Left hindlimb (tissue), 1 donor: ENCODE measurements at regions not wholly inside any gene's neighbourhood (a gene's known extent, or its start where the extent isn't known, plus 50 kb on each side); places are given as distances from the start of the nearest gene placed in this dataset.

Experiments used
- DNase-seq: peaks from one replicate; pipeline ENCODE4 v3.0.0-alpha.2; 2018

DNA sequence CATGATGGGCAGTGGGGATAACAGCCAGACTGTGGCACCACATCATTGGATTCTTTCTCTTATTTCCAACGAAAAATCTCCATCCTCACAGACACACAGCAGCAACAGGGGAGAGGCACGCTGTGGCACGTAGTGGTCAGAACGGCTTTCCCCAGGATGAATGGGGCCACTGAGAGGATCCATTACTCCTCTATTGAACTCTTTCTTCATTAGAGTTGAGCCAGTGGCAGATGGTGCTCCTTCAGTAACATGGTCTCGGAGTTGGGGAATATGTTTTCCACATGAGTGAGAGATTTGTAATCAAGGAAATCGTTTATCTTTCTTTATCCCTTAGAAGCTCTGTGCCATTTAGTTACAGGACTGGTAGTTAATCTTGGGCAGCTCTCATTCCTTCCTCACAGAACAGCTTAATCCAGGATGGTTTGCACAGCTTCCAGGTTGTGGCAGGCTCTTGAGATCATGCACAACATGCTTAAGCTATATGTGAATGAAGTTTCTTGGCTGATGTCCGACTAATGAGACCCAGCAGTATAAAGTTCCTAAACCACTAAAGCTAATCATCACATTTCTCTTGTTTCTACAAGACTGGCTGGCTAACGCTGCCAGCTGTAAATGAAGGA, 180.5 kb upstream of the SLC10A2 start:
- no peak for DNase-seq

GRCh38 chr13:103243495-103243894, 177.3 kb upstream of the SLC10A2 start:
- no peak for DNase-seq

- no peak for DNase-seq
Observed at GRCh38 chr13:103238441-103238840, 172.2 kb upstream of the SLC10A2 start.

- DNase-seq: no peak
Observed at GRCh38 chr13:103236213-103236612, 170.0 kb upstream of the SLC10A2 start.

DNA sequence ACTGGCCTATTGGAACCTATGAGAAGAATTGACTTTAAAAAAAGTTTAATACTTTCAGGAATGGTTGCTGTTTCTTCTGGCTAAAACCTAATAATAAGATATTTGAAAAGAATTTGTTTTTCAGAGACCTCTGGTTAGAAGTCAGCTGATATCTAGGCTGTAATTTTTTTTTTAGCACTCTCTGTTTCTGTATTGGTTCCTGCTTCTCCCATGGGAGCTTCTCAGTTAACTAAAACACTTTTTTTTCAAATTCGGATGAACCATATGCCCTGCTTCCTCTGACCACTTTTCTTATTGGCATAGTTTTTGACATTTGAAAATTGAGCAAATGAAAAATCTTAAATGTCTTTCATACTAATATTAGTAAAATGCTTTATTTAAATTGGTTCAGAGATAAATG, 163.5 kb upstream of the SLC10A2 start:
- DNase-seq: no peak

- DNase-seq: no peak
Observed at GRCh38 chr13:103224804-103225203, 158.6 kb upstream of the SLC10A2 start.

DNA sequence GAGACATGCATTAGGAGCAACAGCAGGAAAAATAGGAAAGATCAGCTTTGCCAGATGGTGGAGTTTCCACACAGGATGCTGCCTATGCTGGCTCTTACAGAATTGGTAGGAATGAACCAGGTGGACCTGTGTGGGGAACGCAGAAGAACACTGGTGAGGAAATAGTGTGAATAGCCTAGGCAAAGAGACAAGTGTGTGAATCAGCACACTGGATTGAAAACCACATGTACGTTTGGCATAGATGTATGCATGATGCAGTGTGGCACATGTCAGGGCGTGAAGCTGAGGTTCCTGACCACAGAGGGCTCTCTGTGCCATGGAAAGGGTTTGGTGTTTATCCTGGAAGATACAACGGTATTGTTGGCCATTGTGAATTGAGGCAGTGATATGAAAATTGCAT, 156.5 kb upstream of the SLC10A2 start:
- no peak for DNase-seq

DNA sequence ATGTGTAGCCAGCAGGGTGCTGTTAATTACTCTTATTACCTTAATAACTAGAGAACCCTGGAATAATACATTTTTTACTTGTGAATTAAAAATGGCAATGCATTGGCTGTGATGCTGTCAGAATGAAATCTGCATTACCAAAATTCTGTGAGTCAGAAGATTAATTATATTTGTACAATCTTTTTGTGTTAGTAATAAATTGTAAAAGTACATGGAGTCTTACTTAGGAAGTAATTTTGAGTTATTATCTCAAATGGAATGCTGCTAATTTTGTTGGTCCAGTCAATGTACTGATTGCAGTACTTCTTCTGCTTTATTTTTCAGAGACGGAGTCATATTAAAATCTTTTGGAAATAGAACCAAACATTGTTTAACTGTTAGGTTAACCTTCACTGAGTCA, 152.0 kb upstream of the SLC10A2 start:
- no peak for DNase-seq

GRCh38 chr13:103213152-103213551, 146.9 kb upstream of the SLC10A2 start:
- DNase-seq: no peak

- DNase-seq: no peak
Observed at GRCh38 chr13:103210348-103210747, 144.1 kb upstream of the SLC10A2 start.

DNA sequence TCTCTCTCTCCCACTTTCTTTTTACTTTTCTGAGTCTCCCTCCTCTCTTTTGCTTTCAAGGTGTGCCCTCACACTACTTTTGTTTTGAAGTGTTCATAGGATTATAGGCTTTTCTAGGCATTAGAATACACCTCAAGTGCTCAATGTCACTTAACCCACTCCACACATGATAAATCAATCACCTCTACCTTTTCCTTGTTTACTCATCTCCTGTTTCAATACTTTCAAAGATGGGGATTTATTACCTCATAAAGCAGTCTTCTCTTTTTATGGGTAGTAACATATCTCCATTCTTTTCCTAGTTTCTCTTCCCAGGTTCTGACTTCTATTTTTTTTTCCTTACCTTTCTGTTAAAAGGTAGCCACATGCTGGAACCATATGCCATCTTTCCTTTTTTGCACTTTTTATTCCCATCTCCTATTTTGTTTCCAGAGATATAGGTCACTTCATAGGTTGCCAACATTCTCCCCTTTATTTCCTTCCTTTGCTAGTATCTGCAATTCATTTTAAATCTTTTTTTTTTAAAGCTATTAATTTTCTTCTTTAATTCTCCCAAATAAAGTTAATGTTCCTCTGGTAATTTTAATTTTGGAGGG, 137.6 kb upstream of the SLC10A2 start:
- no peak for DNase-seq

DNA sequence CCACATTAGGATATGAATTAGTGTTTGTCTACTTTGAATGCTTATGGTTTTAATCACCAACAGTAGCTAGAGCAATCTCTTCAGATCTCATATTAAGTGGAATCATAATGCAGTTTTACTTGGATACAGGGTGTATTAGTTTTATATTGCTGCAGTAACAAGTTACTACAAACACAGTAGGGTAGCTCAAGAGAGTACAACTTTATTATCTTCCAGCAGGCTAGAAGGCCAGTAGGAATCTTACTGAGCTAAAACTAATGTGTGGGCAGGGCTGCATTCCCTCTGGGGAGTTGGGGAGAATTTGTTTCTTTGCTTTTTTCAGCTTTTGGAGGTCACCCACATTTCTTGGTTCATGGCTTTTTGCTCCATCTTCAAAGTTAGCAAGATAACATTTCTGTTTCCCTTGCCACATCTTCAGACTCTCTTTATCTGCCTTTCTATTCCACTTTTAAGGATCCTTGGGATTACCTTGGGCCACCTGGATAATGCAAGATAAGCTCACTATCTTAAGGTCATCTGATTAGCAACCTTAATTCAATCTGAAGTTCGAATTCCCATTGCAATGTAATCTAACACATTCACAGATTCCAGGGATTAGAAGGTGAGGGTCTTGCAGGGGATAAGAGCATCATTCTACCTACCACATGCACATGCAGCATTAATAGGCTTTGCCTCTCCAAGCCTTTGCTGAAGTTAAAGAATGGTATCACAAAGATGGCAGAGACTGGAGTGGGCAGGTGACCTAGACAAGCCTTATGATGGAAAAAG, 134.1 kb upstream of the SLC10A2 start:
- no peak for DNase-seq

GRCh38 chr13:103199380-103200088, 133.3 kb upstream of the SLC10A2 start:
- DNase-seq: no peak

DNA sequence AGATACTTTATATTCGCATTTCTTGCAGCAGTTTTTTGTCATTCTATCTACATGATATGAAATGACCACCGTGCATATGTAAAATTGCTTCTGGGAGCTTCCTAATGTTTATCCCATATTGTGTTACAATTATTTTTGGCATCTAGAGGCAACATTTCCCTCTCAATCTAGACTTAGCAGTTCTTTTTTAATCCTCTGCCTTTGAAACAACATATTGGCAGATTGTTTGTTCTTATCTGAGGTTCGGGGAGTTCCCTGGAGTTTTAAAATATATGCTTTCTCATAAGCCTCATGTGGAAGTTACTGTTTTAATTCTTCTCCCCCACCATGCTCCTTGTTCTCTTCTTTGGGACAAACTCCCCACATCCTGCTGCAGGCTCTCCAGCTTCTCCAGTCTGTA, 130.1 kb upstream of the SLC10A2 start:
- DNase-seq: no peak

DNA sequence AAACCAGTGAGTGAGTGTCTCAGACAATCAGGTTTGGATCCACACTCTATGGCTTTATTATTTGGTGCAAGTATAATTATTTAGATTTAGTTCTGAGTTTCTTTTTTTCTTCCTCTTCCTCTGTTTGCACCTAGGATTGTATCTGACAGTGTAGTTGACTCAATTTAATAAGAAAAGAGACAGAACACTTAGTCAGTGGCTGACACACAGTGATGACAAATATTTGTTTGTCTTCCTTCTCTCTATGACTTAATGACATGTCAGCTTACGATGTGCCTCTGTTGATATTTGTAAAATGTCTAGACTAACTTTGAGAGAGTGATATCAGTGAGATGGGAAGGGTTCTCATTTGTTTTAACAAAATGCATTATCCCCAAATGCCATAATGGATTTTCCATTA, 129.5 kb upstream of the SLC10A2 start:
- DNase-seq: no peak

GRCh38 chr13:103194871-103195270, 128.7 kb upstream of the SLC10A2 start:
- no peak for DNase-seq

GRCh38 chr13:103192511-103193135, 126.4 kb upstream of the SLC10A2 start:
- no peak for DNase-seq

DNA sequence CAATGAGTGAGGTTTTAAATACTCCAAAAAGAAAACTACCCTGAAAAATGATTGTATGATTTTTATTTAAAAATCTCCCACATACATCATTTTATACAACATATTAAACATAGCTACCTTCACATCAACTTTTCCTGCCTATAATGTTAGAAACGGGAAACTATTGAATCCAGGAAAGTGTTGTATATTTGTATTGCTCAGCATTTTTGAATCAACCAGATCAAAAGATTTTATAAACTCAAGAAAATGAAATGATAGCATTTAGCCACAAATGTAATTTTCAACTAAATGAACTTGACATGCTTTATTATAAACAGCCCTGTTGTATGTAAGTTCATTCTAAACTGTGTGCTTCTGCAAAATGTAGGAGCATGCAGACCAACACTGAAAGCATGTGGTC, 124.6 kb upstream of the SLC10A2 start:
- DNase-seq: no peak

GRCh38 chr13:103188713-103189326, 122.6 kb upstream of the SLC10A2 start:
- DNase-seq: no peak

- no peak for DNase-seq
Observed at GRCh38 chr13:103187721-103188156, 121.5 kb upstream of the SLC10A2 start.

DNA sequence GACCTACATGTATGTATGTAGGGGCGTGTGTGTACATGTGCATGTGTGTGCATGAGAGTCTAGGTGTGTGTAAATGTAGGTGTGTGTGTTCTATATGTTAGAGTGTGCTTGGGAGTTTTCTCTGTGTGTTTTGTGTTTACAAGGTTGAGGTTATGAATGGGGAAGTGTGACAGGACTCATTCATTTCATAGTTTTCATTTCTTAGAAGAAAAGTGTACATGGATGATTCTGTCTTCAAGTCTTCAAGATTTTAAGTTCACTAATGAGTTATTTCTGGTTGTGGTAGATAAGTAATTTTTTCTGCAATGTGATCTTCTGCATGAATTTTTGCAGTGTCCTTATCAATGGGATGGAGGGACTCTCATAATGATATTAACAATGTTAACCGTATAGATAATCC, 118.2 kb upstream of the SLC10A2 start:
- DNase-seq: no peak
